ENCODE measurements at regions not wholly inside any gene's neighbourhood (a gene's known extent, or its start where the extent isn't known, plus 50 kb on each side); places are given as distances from the start of the nearest gene placed in this dataset.

- TF ChIP-seq CTCF (IDR thresholded peaks at IDR 0.05) (no peak), ZFX (IDR thresholded peaks at IDR 0.05; ENCODE audit: borderline replicate concordance) (no peak)
These were observed 181.8 kb downstream of the TTLL2 start for GRCh38 chr6:167506443-167507301.
